AG09309 (cell line): ENCODE measurements at regions not wholly inside any gene's neighbourhood (a gene's known extent, or its start where the extent isn't known, plus 50 kb on each side); places are given as distances from the start of the nearest gene placed in this dataset.

Experiments
- DNase-seq: peaks from one replicate; pipeline ENCODE4 v3.0.0-alpha.2; 2010; ENCODE audit warnings: low read depth
- H3K4me3 ChIP-seq: 2 replicates; pipeline ENCODE4 v1.5.1; 2011; ENCODE audit warnings: mild to moderate bottlenecking, low read depth, low read length, moderate library complexity; ENCODE audit not compliant: control insufficient read depth
- TF ChIP-seq, protein P1 (sequence below): IDR thresholded peaks from 2 replicates; pipeline ENCODE4 v1.5.1; 2011; ENCODE audit warnings: mild to moderate bottlenecking, low read depth, low read length, inconsistent platforms; ENCODE audit not compliant: insufficient read depth, control insufficient read depth; ENCODE audit errors: missing control alignments

DNA sequence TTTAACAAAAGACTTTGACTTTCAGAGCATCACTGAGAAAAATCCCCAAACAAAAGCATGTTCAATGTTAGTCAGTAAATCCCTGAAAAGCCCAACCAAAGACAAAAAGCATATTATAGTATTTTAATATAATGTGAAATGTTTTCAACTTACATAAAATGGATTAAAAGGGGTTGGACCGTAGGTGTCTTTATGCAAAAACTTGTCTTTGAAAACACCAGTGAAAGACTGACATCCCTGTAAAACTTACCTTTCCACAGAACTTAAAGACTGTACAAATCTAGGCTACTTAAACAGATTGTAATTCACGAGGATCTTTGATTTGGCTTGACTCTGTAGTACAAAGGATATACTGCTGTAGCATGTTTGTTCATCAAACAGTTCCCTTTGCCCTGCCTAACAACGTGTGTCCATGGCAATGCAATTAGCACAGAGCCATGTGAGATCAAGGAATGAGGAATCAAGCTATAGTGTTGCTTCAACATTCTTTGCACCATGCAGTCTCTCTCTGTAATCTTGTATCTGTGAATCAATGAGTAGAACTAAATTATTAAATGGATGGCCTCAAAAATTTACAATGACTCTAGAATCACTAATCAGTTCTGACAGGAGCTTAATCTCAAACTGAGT is 138.5 kb upstream of the SYT1 start:
- DNase-seq, result no peak
- no peak overlapping the region for H3K4me3 ChIP-seq
- TF ChIP-seq, protein P1, sequence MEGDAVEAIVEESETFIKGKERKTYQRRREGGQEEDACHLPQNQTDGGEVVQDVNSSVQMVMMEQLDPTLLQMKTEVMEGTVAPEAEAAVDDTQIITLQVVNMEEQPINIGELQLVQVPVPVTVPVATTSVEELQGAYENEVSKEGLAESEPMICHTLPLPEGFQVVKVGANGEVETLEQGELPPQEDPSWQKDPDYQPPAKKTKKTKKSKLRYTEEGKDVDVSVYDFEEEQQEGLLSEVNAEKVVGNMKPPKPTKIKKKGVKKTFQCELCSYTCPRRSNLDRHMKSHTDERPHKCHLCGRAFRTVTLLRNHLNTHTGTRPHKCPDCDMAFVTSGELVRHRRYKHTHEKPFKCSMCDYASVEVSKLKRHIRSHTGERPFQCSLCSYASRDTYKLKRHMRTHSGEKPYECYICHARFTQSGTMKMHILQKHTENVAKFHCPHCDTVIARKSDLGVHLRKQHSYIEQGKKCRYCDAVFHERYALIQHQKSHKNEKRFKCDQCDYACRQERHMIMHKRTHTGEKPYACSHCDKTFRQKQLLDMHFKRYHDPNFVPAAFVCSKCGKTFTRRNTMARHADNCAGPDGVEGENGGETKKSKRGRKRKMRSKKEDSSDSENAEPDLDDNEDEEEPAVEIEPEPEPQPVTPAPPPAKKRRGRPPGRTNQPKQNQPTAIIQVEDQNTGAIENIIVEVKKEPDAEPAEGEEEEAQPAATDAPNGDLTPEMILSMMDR, result no peak

DNA sequence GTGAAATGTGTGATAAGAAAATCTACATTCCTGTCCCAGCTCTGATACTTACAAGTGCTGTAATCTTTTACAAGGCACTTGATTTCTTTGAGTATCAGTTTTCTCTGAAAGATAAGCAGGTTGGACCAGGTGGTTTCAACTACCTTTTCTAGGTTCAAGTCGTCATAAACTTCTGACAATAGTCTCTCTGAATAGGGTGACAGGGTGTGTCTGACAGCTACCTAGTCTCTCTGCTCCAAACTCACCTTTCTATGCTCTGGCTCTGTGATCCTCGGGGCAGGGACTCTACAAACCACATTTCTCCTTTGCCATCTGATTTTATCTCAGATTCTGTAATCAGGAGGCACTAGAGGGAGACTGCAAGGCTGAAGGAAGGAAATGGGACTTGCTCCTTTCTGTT is 137.7 kb upstream of the SYT1 start:
- TF ChIP-seq, protein P1, result no peak
- no peak overlapping the region for H3K4me3 ChIP-seq
- no peak for DNase-seq

DNA sequence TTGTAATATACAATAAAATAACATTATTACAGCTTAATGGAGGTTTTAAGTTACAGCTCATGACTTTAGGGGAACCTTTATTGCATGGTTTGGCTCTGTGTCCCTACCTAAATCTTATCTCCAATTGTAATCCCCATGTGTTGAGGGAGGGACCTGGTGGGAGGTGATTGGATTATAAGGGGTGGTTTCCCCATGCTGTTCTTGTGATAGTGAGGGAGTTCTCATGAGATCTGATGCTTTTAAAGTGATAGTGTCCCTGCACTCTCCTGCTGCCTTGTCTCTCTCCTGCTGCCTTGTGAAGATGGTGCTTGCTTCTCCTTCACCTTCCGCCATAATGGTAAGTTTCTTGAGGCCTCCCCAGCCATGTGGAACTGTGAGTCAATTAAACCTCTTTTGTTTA is 132.1 kb upstream of the SYT1 start:
- no peak for DNase-seq
- TF ChIP-seq, protein P1, result no peak
- H3K4me3 ChIP-seq, result no peak overlapping the region

DNA sequence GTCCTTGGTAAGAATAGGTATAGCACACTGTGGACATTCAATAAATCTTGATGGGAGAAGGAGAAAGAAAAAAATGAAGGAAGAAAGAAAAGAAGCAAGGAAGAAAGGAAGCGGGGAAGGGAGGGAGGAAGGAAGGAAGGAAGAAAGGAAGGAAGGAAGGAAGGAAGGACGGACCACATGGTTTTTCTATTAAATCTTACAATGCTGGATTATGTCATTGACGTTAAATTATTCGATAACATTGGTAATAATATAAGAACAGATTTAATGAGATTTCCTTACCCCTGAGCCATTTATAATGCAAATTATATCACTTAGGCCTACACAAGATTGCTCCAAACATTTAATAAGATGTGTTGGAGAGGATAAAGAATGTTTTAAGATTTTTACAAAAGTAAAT is 124.9 kb upstream of the SYT1 start:
- DNase-seq, result no peak
- TF ChIP-seq, protein P1, result no peak
- H3K4me3 ChIP-seq, result no peak overlapping the region

DNA sequence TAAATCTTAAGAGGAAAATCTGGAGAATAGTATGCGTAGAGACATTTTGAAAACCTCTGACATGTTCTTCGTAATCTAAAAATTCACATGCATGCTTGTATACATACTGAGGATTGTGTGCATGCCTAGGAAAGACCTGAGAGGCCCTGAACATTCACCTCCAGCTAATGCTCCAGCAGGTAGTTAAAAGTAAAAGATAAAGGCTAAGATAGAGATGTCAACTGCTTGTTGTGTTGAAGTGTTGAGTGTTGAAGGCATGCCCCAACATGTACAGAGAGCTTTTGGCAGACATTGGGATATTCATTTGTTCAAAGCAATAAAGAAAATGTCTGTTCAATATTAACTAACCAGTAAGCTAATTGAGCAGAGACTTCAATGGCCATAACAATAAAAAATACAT is 118.6 kb upstream of the SYT1 start:
- TF ChIP-seq, protein P1, result no peak
- no peak overlapping the region for H3K4me3 ChIP-seq
- no peak for DNase-seq

DNA sequence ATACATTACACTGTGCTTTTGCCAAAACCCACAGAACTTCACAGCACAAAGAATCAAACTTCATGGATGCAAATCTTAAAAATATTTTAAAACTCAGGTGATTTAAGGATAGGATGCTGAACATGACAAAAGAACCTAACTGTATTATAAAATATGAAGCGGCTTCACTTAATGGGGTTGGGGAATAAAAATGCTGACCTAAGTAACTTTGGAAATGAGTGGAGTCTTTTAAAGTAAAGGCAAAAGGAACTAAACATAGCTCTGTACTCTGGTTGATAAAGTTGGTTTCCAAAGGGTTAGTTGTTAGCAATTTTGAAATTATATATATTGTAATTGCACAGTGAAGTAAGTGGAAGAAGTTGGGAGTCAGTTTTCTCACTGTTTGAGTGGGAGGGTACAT is 111.5 kb upstream of the SYT1 start:
- no peak for DNase-seq
- TF ChIP-seq, protein P1, result no peak
- H3K4me3 ChIP-seq, result no peak overlapping the region

DNA sequence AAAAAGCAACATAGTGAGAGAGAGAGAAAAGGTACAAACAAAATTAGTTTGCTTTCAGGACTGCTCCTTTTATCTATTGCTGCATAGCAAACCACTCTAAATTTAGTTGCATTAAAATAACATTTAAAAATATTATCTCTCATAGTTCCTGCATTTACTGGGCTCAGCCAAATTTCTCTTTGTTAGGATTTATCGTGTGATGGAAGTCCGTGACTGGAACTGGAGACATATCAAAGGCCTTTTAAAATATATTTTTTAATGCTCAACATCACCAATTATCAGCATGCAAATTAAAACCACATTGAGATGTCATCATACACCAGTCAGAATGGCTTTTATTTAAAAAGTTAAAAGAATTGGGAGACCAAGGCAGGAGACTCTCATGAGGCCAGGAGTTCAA is 107.6 kb upstream of the SYT1 start:
- TF ChIP-seq, protein P1, result no peak
- no peak overlapping the region for H3K4me3 ChIP-seq
- no peak for DNase-seq
